ENCODE measurements at regions not wholly inside any gene's neighbourhood (a gene's known extent, or its start where the extent isn't known, plus 50 kb on each side); places are given as distances from the start of the nearest gene placed in this dataset.

DNA sequence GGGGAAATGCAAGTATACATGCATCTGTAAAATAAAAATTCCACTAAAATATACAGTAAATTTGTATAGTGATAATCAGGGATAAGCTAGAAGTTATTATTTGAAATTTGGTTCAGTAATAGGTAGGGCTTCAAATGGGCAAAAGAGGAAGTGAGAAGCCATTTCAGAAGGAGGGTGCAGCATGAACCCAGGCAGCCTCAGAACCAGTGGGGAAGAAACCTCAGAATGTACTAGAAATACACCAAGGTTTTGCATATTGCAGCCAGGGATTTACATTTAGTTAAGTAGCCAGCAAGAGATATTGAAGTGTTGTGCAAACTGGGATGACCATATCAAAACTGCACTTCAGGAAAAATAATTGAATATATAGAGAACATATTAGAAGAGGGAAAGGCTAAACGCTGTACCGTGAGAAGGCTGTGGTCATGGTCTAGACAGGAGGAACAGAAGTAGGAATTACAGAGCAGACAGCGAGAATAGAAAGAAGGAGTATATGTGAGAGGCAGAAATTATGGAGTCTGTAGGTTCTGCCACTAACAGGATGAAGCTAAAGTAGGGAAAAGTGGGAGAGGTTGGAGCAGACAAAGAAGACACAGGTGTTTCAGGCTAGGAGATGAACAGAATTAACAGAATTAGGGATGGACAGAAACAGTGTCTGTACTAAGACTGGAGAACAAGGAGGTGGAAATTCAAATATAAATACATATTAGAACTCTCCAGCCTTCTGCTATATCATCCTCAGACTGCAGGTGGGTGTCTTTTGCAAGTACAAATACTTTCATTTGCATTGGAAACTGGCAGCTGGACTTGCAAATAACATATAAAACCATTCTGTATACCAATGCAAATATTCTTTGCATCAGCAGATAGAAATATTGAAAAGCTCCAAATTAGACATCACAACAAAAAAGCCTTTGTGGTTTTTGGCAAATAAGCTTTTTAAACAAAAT lies 335.6 kb downstream of the ZNF608 start:
- no peak for DNase-seq

DNA sequence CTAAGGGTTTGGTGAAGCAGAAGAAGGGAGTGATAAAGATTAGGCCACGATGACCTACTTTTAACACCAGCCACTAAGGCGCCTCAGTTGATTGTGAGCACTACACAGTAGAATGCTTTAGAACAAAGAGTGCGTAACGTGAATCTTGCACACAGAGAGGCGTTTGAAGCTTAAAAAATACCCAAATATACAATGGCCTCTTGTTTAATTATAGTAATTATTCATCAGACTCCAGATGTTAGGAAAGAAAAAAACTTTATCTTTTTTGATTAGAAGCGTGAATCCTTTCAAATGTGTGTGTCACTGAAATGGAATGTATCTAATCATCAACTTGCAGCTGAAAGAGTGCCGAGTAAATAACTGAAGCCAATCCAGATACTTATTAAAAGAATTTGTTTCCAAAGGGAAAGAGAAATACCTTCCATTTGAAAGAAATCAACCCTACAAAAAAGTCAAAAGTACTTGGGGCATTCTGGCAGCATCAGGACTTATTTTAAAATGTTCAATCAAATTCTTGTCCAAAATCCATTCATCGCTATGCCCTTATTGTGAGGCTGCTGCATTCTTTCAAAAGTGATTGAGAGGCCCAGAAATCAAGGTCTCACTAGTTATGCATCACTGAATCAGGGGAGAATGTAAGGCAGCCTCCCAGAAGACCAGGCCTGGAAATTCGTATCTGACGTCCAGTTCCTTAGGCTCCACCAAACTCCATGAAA lies 337.5 kb downstream of the ZNF608 start:
- DNase-seq: no peak

DNA sequence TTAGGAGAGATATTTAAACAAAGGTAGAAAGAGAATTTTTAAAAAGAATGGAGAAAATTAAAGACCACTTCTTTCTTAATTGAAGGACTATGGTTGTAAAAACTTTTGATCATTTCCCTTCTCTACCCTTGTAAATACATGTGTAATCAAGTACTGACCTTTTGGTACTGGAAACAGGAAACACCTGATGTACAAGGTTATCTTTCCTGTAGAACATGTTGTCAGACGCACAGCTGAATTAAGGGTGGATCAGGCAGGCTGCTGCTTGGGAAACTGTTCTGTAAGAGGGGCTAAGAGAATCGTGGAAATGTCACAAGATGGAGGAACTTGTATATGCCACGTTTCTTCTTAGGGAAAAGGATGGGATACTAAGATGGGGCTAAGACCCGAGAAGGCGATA lies 341.6 kb downstream of the ZNF608 start:
- no peak for DNase-seq

DNA sequence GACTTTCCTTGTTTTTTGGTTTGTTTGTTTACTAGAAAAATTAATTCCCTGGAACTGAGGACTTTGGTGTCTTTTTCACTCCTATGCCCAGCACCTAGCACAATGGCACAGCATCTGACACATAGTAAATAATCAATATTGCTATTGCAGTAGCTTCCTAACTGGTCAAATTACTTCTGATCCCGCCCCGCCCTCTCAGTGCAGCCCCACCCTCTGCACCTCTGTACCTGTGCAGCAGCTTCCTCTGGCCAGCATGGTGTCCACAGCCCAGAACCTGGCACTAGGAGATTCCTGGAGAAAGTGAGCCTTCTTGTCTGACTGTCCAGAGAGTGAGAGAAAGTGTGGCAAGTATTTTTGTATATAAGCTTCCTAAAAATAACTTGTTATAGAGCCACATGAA lies 343.2 kb downstream of the ZNF608 start:
- no peak for DNase-seq

DNA sequence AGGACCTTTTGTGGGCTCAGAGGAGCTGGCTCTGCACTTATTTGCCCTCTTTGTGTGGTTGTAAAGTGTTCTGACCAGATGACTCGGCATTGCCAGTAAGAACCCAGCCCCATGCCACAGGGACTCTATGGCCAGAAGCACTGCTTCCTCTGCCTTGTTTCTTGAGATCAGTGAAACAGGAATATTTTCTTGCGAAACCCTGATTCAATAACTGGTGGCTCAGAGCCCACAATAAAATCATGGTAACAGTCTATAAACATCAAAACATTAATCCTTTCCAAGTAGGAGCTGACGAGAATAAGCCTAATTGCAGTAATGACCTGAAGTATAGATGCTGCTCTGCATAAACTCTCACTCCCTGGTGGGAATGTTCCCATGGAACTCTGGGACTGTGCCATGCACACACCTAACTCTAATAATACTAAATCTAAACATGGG lies 344.3 kb downstream of the ZNF608 start:
- no peak for DNase-seq

DNA sequence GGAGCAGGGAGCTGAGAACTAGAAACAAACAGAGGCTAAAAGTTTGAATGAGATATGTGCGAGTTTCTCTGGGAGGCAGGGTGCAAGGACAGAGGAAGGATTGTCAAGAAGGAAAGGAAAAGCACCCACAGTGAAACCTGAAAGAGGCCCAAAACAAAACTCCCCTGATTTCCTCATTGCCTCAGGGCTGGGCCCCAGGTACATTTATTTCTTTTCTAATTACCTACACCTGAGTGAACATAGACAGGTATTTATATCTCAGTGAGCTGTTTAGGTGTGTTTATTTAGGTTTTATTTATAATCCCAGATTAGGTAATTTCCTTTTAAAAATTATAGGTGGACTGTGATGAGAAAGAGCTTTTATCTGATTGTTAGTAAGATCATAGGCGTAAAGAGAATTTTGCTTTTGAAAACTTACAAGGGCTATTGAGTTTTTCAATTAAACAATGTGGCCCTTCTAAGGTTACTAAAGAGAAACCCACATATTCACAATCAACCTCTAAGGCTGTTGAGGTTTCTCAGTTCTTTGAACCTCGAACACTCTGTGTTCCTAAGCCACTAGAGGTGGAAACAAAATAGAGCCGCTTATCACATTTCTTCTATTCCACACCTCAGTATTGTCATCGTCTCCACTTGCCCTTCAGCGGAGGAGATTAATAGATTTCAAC lies 344.8 kb downstream of the ZNF608 start:
- no peak for DNase-seq

DNA sequence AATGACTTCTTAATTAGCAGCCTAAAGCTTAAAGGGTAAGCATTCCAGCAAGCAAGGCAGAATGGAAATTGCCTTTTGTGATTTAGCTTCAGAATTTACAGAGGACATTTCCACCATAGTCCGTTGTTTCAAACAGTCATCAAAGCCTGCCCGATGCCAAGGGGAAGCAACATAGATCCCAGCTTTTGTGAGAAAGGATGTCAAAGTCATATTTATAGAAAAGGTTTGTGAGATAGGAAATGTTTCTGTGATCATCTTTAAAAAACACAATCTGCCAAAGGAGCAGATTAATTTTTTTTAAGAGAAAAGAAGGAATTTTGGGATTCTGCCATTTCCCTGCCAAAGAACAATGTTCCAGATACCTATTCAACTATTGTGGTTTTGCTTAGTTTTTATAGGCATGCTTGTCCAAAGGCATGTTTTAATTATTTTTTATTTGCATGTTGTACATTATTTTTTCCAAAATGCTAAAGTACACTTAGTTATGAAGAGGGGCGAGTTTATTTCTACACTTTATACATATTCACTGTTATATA lies 346.9 kb downstream of the ZNF608 start:
- DNase-seq: no peak

DNA sequence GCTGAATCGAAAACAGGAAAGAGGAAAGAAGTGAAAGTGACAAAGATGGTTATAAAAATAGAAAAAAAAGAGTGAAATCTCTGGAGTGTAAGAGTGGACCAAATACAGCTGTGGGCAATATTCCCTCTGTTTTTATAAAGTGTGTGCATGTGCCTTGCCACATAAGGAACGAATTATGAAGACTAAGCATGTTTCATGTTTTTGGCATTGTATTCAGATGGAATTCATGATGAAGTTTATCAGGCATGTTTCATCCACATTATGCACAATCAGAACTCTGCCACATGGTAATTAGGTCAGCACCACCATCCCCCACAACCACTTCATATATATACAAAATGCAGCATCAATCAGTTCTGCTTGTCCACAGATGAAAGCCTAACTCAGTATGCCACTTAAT lies 348.0 kb downstream of the ZNF608 start:
- DNase-seq: no peak

DNA sequence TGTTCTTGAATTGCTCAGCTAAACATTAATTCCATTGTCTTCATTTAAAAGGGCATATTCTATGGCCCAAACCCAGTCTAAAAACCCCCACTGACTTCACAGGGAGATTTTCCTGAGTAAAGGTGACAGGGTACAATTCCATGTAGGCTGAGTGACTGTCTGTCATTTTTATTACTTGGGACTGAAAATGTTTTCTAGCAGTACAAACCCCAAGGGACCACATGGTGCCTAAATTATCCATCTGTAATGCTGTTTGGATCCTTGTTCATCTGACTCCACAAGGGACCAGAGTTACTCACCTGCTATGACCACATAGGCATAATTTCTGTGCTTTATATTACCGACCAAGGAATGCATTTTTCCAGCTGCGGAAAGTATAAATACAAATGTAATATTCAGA lies 349.1 kb downstream of the ZNF608 start:
- no peak for DNase-seq

DNA sequence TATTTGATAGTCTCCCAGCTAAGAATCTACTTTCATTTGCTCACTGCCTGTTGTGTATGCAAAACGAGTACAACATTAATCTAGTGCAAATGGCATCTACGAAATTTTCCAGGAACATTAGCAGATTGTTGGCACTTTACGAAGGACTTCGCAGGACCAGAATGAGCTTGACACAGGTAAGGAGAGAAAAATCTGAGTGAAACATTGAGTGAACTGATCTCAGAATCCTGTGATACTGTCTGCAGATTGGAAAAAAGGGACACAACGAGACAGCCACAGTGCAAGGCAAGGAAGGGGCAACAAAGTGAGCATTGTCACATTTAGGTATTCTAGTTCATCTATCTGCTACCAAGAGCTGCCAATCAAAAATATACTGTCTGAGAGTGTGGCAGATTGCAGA lies 350.5 kb downstream of the ZNF608 start:
- no peak for DNase-seq

DNA sequence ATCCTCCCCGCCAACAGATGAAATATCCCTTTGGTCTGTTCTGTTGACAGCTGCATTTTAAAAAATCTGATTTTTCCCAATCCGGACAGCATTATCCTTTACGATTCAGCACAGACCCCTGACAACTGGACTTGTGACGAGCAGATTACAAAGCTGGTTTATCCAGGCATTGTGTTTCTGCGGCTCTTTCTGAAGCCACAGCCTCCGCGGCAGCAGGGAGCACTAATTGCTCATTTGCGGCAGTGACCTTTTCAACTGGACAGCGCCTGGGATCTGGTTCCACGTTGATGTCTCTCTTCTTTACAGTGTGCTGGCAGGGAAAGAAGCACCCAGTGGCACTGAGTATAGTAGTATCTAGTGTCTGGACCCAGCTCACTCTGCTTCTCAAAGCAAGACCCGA lies 351.2 kb downstream of the ZNF608 start:
- no peak for DNase-seq

DNA sequence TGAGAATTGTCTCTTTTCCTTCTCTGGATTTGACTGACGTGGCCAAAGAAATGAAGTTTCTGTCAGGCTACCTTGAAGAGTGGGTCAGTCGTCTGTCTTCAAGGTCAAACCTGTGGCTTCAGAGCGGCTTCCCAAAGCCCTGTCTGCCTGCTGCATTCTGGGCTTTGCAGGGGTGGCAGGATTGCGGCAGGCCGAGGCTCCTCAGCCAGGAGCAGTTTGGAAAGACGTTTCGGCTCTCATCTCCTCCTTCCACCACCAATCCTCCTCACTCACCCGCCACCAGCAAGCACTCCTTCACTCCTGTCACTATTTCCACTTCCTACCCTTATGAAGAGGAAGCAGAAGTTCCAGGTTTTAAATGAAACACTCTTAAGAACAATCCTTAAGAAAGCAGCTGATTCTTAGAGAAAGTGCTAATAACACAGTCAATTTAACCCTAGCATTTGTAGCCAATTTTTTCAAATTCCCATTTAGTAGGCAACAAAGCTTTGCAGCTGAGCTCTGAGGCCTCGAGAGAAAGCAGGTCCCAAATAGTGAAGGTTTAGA lies 351.7 kb downstream of the ZNF608 start:
- DNase-seq: no peak

DNA sequence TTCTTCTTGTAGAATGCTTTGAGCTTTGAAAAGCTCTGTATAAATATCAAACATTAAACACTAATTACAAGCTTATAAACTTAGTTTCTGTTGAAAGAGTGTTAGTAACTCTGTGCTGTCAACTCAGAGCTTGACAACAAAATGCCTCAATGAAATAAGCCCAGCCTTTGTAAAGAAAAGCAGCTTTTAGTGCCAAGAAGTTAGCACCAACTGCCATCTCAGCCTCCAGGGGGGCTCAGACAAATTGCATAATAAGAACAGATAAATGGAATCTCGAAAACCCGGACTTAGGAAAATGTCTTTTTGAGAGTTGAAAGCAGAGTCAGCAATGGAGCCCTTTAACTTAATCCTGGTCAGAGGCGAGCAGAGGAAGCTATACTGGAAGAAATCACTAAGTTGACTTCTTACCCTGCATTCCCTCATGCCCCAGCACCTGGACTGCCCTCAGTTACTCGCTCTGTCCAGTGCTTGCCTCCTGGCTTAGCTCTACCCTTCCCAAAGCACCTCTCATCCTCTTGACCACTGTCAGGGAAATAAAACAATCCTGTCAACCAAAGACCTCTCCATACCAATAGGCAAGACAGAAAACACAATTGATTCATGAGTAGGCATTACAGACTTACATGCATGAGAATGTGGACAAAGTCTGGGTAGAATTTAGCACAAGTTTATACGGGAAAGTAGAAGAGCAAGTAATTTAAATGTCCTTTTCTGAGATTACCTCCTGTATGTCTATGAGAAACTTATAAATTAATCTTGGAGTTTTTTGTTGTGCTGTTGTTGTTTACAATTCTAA lies 352.7 kb downstream of the ZNF608 start:
- DNase-seq: no peak

DNA sequence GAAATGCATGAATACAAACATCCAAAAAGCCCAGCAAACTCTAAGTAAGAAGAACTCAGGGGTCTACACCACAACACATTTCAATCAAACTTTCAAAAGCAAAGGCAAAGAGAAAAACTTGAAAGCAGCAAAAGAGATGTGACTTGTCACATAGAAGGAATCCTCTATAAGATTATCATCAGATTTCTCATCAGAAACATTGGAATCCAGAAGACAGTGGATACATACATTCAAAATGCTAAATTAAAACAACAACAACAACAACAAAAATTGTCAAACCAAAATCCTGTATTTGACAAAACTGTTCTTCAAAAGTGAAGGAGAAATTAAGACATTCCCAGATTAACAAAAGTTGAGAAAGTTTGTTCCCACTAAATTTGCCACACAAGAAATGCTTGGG lies 362.7 kb downstream of the ZNF608 start:
- no peak for DNase-seq

DNA sequence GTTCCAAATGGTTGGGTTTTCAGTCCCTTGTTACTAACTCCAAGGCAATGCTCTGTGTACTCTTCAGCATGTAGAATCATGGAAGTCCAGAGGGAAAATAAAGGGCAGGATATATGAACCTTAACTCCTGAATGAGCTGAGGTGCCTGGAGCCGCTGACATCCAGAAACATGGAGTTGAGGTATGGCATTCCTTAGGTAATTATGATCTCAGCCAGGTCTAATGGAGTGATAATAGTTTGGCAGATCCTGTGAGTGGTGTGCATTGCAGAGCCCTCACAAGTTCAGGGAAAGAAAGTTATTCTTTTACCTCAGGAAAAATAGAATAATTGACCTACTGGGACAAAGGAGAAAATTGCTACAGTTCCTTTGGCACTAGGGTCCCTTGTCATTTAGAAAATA lies 369.1 kb downstream of the ZNF608 start:
- DNase-seq: no peak

DNA sequence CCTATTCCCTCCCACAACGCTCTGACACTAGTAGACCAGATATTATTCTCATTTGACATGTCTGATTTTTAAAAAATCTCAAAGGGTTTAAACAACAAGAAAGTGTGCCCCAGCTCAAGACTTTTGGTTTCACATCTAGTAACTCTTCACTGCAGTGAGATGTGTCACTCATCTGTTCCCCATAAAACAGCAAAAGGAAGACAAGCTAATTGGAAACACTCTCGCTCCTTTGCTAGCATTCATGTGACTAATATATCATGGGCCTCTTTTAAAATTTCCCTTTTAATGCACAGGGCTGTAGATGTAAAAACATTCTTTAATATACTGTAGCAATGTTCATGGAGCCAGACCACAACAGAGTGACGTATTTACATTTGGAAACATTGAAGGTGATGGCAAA lies 372.6 kb downstream of the ZNF608 start:
- no peak for DNase-seq

DNA sequence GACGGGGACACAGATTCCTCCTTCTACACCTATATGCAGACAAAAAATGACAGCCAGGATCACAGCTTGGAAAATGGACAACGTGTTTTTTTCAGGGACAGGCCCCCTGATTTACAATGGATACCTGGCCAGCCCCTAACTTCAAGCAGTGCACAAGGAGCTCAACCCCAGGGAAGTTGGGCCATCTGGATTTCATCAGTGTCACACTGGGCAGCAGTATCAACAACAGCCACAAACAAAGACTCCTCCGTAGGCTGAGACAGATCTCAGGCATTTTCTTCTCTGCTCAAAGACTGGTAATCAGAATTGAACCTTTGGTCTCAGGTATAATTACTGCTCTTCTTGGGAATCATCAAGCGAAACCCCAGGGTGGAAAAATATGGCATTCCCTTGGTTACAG lies 374.0 kb downstream of the ZNF608 start:
- DNase-seq: no peak

DNA sequence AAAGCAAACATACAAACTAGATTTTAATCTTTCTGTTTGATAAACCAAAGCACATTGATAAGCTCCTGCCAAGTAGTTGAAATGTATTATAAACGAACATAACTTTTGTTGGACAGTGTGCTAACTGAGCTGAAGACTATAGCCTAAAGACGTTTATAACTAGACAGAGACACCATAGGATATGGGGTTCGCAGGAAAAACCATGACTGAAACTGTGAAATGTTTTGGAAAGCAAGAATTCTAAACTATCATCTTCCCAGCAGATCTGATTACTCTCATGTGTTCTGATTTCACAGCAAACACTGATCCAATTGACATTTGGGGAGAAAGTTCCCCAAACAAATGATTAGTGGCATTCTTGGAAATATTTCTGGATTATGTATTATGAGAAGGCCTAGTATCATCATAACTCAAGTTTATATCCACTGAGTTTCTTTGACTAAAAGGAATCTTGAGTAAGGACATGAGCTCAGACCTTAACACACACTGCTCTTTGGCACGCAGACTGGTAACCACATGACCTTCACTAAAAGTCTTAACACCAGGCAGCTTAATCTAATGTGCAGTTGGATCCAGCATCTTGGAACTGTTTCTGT lies 375.2 kb downstream of the ZNF608 start:
- no peak for DNase-seq

DNA sequence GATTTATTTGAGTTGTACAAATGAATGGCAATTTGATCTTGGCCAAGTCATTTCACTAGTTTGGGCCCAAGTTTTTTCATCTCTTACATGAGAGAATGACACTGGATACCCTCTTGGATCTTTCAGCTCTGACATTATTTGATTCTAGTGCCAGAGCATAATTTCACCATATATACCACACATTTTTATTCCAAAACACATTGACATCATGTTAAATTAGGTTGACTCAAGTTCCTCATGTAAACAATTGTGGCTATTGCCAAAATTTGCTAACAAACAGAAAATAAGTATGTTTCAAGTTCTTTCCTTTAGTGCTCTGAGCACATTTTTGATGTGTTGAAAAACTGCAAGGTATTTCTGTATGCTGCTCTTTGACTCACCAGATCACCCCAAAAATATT lies 375.8 kb downstream of the ZNF608 start:
- DNase-seq: no peak

DNA sequence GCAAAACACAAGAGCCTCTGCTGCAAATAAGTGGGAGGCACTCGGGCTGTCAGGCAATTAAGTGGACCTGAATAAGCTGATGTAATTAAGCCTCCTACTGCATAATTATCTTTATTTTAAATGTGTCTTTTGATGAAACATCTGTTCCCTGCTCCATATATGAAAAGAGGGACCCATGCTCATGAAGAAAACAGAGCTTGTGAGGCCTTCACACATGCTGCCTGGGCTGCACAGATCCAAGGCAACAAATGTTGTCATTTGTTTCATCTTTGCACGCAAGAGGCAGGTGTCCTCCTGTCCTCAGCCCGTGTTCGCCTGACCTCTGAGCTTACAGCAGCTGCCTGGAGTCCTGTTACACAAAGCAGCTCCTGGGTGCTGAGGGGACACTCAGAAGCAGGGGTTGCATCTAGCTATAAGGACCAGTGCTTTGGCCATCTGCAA lies 381.1 kb downstream of the ZNF608 start:
- DNase-seq: no peak

DNA sequence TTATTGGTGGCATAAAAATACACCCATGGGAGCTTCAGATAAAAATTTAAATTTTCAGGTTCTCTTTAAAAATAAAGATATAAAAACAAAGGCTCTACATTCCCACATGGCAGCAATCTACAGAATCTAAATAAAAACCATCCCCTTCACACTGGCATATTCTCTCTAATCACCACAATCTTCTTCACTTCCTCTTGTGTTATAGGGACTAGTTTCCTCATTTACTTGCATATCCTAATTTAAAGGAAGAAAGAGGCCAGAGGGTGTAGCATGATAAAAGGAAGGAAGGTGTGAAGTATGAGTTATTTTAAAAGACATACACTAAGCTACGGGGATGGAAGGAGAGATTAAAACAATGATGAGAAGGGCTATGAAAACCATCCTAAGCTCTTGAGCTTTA lies 390.5 kb downstream of the ZNF608 start:
- DNase-seq: no peak

DNA sequence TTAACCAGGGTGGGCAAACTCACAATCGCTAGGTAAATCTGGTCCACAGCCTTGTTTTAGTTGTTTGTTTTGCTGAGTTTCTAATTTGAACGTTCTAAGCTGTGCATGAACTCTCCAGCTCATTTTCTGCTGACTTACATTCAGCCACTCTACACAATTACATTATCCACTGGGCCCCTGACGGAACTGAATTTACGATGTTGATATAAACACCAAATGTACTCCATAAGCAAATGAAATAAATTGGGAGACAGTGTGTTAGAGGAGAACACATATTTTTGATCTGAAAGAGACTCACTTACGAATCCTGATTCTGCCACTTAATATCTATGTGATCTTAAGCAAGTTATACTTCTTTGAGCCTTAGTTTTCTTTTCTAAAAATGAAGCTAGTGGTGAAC lies 393.4 kb downstream of the ZNF608 start:
- DNase-seq: no peak

Measured in stimulated activated CD4-positive, alpha-beta T cell treated with anti-CD3 and anti-CD28 coated beads, Interleukin-4, amount 100 ng/mL, for 24 hours (primary cell).